Endothelial cell of umbilical vein (primary cell): ENCODE measurements at regions not wholly inside any gene's neighbourhood (a gene's known extent, or its start where the extent isn't known, plus 50 kb on each side); places are given as distances from the start of the nearest gene placed in this dataset.

Source experiments
- BruUV-seq: library from RNA; stranded (reverse); fragments of 400-500 nt; replicated peaks from 2 replicates; lab custom pipeline; 2021; lab: Mats Ljungman, UMichigan
- CTCF ChIA-PET: fragments of 300-600, 350-600 bp; sonication (Branson Sonifier 250); formaldehyde crosslinking; loops from one replicate; lab custom pipeline; 2021; ENCODE audit warnings: antibody characterized with exemption, inconsistent platforms; lab: Charles Lee
- POLR2A ChIA-PET: fragments of 300-600, 350-600 bp; sonication (Branson Sonifier 250); formaldehyde crosslinking; loops from one replicate; lab custom pipeline; 2021; ENCODE audit warnings: antibody characterized with exemption, inconsistent platforms; lab: Charles Lee
- DNase-seq: peaks from one replicate; pipeline ENCODE4 v3.0.0-alpha.2; 2011; ENCODE audit warnings: low read depth, low spot score
- FAIRE-seq: peaks from 2 replicates; lab custom pipeline; 2011; peaks lifted over from hg19 to GRCh38; lab: Jason Lieb, UNC
- H2AFZ ChIP-seq: 2 replicates; pipeline ENCODE4 v1.6.0; 2012; ENCODE audit warnings: low read depth, low read length, control low read depth, inconsistent platforms
- H3K27ac ChIP-seq: 2 replicates; pipeline ENCODE4 v1.5.1; 2011; ENCODE audit warnings: low read depth, mild to moderate bottlenecking, control low read depth, low read length, moderate library complexity; ENCODE audit not compliant: insufficient read depth
- H3K27me3 ChIP-seq, 2 experiments: 2 replicates each; pipeline versions ENCODE4 v1.6.0 to v1.6.1; 2011; ENCODE audit warnings: low read length in 2 of 2, mixed read lengths in 1 of 2; ENCODE audit not compliant: control insufficient read depth in 2 of 2, insufficient read depth in 2 of 2
- H3K36me3 ChIP-seq, 2 experiments: 2 replicates in 1 of 2; 3 replicates in 1 of 2; pipeline ENCODE4 v1.5.1; 2011; ENCODE audit warnings: low read length in 2 of 2, mild to moderate bottlenecking in 1 of 2, moderate library complexity in 1 of 2; ENCODE audit not compliant: control insufficient read depth in 2 of 2, insufficient read depth in 2 of 2; ENCODE audit errors: extremely low read depth in 1 of 2
- H3K4me1 ChIP-seq: 3 replicates; pipeline ENCODE4 v1.5.1; 2011; ENCODE audit warnings: mild to moderate bottlenecking, low read length; ENCODE audit not compliant: control insufficient read depth, insufficient read depth; ENCODE audit errors: extremely low read depth
- H3K4me2 ChIP-seq: 2 replicates; pipeline ENCODE4 v1.6.1; 2011; ENCODE audit warnings: low read length, control low read depth, mixed read lengths; ENCODE audit not compliant: insufficient read depth
- H3K4me3 ChIP-seq, 3 experiments: fragments of 200-600 bp in 1 of 3; sonication (generic), shearing (Covaris generic) in 1 of 3; replicated peaks in 1 of 3; 2 replicates each; pipeline ENCODE4 v1.5.1; 2011 to 2016; ENCODE audit warnings: control low read depth in 3 of 3, low read length in 3 of 3, mild to moderate bottlenecking in 2 of 3, inconsistent platforms in 1 of 3, low read depth in 1 of 3, moderate library complexity in 1 of 3; ENCODE audit not compliant: insufficient read depth in 1 of 3
- H3K79me2 ChIP-seq: 2 replicates; pipeline ENCODE4 v1.6.0; 2012; ENCODE audit warnings: low read length, inconsistent platforms; ENCODE audit not compliant: control insufficient read depth, insufficient read depth
- H3K9ac ChIP-seq: replicated peaks from 2 replicates; pipeline ENCODE3; 2011; ENCODE audit warnings: low read length, control low read depth; ENCODE audit not compliant: insufficient read depth; ENCODE audit errors: extremely low read depth
- H3K9me1 ChIP-seq: replicated peaks from 3 replicates; pipeline ENCODE4 v1.6.0; 2011; ENCODE audit warnings: mild to moderate bottlenecking, low read length; ENCODE audit not compliant: control insufficient read depth, insufficient read depth; ENCODE audit errors: extremely low read depth
- H3K9me3 ChIP-seq: replicated peaks from 2 replicates; pipeline ENCODE4 v1.5.1; 2012; ENCODE audit warnings: low read length, inconsistent platforms; ENCODE audit not compliant: control insufficient read depth, insufficient read depth
- H4K20me1 ChIP-seq: replicated peaks from 2 replicates; pipeline ENCODE3; 2011; ENCODE audit warnings: mild to moderate bottlenecking, low read length; ENCODE audit not compliant: control insufficient read depth, insufficient read depth; ENCODE audit errors: extremely low read depth
- CTCF ChIP-seq, 2 donors: IDR thresholded peaks; 1 replicate in 1 of 2; 2 replicates in 1 of 2; pipeline ENCODE4 v1.5.1; 2011; ENCODE audit warnings: low read length in 2 of 2, mild to moderate bottlenecking in 2 of 2, moderate library complexity in 2 of 2, control low read depth in 1 of 2, inconsistent platforms in 1 of 2, low read depth in 1 of 2; ENCODE audit not compliant: insufficient read depth in 1 of 2; ENCODE audit errors: extremely low read depth in 1 of 2
- EZH2 ChIP-seq: IDR thresholded peaks from 2 replicates; pipeline ENCODE4 v1.6.1; 2012; ENCODE audit warnings: borderline replicate concordance, low read depth, mild to moderate bottlenecking, moderate library complexity, low read length, inconsistent platforms; ENCODE audit not compliant: severe bottlenecking
- FOS ChIP-seq: IDR thresholded peaks from 2 replicates; pipeline ENCODE4 v1.6.1; 2011; ENCODE audit warnings: mild to moderate bottlenecking, low read length, moderate library complexity, borderline replicate concordance; ENCODE audit not compliant: insufficient read depth
- JUN ChIP-seq: IDR thresholded peaks from 2 replicates; pipeline ENCODE4 v1.6.1; 2011; ENCODE audit warnings: borderline replicate concordance, low read depth; ENCODE audit not compliant: insufficient read length, insufficient read depth
- MAX ChIP-seq: IDR thresholded peaks from 2 replicates; pipeline ENCODE4 v1.6.1; 2011; ENCODE audit not compliant: insufficient read depth, insufficient read length
- MYC ChIP-seq: IDR thresholded peaks from one replicate; pipeline ENCODE4 v1.6.1; 2011; ENCODE audit warnings: mild to moderate bottlenecking, low read depth, low read length
- POLR2A ChIP-seq: IDR thresholded peaks from 2 replicates; pipeline ENCODE4 v1.6.1; 2012; ENCODE audit warnings: low read depth, mild to moderate bottlenecking, control low read depth, low read length
- POLR2AphosphoS5 ChIP-seq: IDR thresholded peaks from 2 replicates; pipeline ENCODE4 v1.6.1; 2012; ENCODE audit warnings: low read depth, mild to moderate bottlenecking, control low read depth, low read length, moderate library complexity; ENCODE audit not compliant: insufficient read depth
- dilution Hi-C: fragments of 300-500 bp; cut with MboI; formaldehyde crosslinking; loops from one replicate; pipeline ENCODE4 v1.15.0; 2019; ENCODE audit warnings: low sequenced_read_pairs; ENCODE audit not compliant: extremely low pct_ligation_motif_present
- intact Hi-C: fragments of 100-400 bp; cut with micrococcal nuclease; formaldehyde crosslinking; loops from one replicate; pipeline ENCODE4 v1.10.0; 2022

- FAIRE-seq, result no peak
- BruUV-seq, result no TSS peak
- H3K9me3 ChIP-seq, result peaks cover 6% of the 10 kb centered on the region
- H4K20me1 ChIP-seq, result no peaks in the 10 kb centered on the region
- H3K36me3 ChIP-seq, result no peaks in the 10 kb centered on the region
- CTCF ChIA-PET, result no interaction called here
- no peaks in the 10 kb centered on the region for H3K27me3 ChIP-seq
- DNase-seq, result no peak
- dilution Hi-C loops (no loop called here), intact Hi-C loops (no loop called here)
- POLR2A ChIA-PET, result no interaction called here
- no peaks in the 10 kb centered on the region for H3K9me1 ChIP-seq
- H3K27ac ChIP-seq, result no peak overlapping the region
- H3K4me3 ChIP-seq, result no peak overlapping the region
- no peak overlapping the region for H3K9ac ChIP-seq
- TF ChIP-seq MYC (no peak), EZH2 (no peak), FOS (no peak), CTCF (IDR thresholded peaks at IDR 0.05; ENCODE audit: extremely low read depth in 1 of 2, insufficient read depth in 1 of 2, low read depth in 1 of 2, low read length in 2 of 2) (no peak), MAX (no peak), POLR2A (no peak), POLR2AphosphoS5 (no peak), JUN (no peak)
- H3K4me2 ChIP-seq, result no peak overlapping the region
- H3K4me1 ChIP-seq, result no peaks in the 10 kb centered on the region
- H3K79me2 ChIP-seq, result no peaks in the 10 kb centered on the region
- no peak overlapping the region for H2AFZ ChIP-seq
Observed at GRCh38 chr20:55776176-55776575, 229.1 kb downstream of the CBLN4 start.
